Effector CD8-positive, alpha-beta T cell (primary cell): ENCODE measurements at regions not wholly inside any gene's neighbourhood (a gene's known extent, or its start where the extent isn't known, plus 50 kb on each side); places are given as distances from the start of the nearest gene placed in this dataset.

Source experiments
- DNase-seq: peaks from one replicate; lab custom pipeline; 2025; lab: John Stamatoyannopoulos, UW

DNA sequence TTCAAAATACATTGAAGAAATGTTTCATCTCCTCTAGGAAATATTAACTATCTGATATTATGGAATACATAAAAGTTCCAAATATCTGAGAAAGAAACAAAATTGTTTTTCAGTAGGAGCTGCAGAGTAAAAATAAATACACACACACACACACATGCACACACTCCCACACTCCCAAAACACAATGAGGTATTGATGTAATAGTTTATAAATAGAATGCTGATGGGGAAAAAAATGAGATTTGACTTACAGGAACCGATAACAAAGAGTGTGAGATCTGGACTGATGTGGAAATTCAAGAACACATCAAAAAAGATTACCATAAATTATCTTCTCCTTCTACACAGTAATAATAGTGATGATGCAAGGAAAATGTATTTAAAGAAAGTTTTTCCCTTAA, 438.0 kb upstream of the CELF2 start:
- DNase-seq, result no peak

DNA sequence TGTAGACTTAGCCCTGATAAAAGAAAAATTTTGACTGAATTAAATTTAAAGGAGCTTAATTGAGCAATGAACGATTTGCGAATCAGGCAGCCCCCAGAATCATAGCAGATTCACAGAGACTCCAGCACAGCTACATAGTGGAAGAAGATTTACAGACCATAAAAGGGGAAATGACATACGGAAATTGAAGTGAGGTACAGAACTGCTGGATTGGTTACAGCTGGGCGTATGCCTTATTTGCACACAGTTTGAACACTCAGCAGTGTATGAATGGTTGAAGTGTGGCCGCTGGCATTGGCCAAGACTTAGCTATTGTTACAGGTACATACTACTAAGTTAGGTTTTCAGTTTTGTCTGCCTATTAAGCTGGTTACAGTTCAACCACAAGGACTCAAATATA, 433.5 kb upstream of the CELF2 start:
- no peak for DNase-seq

DNA sequence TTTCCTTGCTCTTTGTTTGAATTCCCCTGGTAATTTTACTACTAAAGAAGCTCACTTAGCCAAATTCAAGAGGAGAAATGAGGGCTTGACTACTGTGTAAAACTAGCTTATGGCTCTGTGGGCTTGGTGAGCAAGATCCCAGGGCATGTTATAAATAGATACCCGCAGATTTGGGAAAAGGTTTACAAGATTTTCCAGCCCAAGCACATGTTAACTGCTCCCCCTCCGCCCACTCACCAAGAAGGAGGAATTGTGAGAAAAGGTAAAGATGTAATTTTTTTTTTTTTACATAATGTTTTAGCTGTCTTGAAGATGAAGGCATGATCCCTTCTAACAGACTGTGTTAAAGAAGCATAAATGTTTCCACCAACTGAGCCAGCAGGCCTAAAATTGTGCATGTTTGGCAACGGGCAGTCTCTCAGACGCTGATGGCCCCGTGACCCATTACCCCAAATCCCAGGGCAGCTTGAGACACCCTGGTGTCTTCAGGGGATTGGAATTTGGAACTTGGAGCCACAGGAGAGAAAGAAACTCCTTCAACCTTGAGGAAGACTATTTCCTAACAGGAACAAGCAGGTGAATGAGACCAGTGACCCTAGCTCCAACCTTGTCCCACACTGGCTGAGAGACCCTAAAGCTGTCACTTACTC, 429.8 kb upstream of the CELF2 start:
- no peak for DNase-seq

DNA sequence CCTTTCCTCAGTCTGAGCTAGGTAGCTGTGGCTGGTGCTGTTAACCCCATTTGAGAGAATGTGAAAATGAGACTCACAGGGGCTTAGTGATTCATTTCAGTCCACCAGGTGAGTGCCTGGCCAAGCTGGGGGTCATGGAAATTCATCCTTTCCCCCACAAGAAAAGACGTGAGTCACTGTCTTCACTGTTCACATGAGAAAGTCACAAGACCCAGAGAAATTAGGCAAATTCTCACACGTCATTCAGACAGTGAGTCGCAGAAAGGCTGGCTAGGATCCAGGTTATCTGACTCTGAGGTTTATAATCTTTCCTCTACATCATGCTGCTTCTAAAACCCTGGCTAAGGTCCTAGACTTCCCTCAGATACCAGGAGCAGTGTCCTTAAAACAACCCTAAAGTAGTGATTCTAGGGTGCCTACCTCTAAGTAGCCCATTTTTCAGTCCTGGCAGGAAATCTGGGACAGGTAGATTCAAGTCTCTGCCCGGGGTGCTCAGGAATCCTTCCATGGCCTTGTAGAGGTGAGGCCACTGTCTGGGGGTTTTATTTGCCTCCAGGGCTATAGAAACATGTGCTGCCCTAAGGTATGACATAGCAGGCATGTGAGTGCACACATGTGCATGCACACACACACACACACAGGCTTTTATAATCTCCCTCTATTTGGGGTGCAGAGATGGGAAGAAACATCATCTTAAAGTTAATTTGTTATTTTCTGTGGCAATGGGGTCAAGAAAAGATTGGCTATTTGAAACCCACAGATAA, 427.9 kb upstream of the CELF2 start:
- no peak for DNase-seq

DNA sequence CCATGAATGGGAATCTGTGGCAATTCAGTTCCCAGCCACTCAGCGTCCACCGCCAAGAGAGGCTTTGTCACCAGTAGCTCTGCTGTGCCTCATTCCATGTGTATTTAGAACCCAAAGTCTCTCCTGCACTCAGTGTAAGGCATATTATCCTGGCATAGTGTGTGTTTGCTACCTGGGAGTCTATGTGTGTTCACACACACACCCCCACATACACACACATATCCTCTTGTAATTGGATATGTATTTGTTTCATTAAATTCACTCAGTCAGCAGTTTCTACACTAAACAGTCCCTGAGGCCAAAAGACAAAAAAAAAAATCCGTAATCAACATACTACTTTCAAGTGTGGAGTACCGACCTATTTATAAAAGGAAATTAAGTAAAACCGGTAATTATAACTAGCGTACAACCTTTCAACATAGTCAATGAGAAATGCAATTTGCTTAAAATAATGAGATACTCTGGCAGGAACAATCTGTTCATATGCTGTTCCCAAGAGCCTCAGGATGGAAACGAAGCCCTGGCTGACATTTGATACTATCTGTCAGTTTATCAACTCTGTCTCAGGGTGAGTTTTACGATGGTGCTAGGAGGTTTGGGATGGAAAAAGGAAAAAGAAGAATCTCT, 425.8 kb upstream of the CELF2 start:
- no peak for DNase-seq

DNA sequence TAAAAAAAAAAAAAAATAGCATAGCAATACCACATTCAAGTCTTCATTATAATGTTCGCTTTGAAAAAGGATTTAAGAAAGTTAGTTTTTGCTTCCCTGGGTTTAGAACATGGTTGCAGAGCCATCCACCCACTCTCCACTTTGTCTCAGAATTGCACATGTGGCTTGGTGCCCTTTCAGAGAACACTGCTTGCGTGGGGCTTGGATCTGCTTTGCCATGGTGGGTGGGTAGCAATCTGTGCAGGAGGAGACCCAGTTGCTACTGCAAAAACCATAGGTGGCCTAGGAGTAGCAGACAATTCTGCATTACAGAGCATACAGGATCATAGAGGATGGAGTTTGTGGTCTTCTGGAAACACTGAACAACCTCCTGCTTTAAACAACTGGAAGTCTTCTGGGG, 421.4 kb upstream of the CELF2 start:
- no peak for DNase-seq

DNA sequence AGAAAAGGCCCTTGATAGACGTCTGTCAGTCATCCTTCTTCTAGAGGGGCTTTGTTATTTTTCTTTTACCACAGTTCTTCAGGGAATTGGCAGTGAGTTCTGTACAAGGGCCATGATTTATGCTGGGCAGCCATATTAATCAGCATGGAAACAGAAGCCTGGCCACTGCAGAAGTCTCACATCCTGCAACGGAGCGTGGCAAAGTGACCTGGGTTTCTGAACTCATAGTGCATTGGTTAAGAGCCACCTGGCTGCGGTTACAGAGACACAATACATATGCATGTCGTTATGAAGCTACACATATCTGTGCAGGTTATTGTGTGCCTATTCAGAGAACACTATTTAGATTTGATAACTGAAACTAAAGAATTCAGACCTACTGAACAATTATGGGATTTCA, 419.4 kb upstream of the CELF2 start:
- no peak for DNase-seq

DNA sequence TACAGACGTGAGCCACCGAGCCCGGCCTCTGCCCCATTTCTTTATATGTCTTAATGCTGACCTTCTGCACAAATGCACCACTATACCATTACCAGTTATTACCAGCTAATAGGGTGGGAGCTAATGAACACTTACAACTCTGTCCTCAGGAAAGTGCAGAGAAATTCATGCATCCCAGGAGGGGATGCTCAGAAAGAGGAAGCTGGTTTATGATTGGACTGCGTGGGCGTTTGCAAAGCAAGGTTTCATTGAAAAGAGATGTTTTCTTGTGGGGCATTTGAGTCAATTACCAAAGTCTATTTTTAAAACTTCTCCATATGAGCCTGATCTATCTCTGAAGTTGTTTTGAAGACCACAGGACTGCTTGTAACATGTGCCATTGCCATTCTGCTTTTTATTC, 417.7 kb upstream of the CELF2 start:
- no peak for DNase-seq

DNA sequence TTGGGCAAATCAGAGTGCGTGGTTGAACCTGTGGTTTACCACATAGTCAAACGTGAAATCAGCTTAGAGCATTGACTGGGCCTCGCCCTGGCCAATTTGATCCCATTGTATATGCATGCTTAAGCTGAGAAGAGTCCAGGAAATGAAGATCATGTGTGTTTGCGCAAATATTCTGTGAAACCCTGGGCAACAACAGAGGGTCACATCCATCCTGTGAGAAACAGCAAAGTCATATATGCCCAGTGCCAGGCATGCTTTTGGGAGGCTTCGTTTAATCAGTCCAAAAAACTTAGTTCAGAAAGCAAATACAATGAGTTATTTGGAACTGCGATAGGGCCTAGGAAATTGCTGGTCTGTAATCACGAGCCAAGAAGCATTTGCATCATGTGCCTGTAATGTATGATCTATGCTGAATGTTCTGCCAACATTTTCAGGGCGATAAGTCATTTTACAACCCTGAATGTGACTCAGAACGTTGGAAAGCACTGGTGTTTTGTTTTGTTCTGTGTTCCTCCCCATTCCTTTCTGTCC, 412.1 kb upstream of the CELF2 start:
- no peak for DNase-seq

DNA sequence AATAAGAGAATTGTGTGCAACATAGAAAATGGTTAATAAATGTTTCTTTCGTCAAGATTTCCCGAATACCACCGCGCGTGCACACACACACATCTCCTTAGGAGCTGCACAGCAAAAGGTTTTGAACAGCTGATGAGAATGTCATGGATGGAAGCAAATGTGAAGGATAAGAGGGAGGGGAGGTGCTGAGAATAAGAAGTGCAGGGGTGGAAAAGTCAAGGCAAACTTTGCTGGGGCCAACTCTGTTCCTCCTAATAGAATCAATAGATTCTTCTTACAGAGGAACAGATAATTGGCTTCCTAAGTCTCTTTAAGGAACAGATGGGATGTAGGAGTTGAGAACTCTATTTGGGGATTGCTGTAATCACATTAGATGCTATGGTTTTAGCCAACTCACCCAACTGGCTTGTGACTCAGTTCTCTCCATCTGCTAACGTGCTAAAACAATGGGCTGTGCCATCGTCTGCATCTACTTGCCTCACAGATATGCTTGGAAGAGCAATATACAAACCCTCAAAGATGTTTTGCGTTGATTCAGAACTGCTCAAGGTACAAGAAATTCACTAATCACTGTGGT, 408.2 kb upstream of the CELF2 start:
- no peak for DNase-seq

DNA sequence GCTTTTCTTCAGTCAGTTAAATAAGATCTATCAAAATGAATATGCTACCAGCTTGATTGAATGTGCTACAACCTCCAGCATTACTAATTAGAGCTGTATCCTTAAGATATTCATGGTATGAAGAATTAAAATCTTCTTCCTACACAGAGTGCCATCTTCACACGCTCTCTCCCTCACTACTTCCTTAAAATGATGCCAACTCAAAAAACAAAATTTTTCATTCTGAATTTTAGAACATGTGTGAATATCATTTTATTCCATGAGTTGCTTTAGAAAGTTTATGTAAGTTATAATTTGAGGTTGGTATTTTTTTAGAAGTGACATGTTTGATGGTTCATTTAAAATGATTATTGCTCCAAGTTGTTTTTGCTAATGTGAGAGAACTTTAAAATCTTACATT, 407.5 kb upstream of the CELF2 start:
- no peak for DNase-seq

DNA sequence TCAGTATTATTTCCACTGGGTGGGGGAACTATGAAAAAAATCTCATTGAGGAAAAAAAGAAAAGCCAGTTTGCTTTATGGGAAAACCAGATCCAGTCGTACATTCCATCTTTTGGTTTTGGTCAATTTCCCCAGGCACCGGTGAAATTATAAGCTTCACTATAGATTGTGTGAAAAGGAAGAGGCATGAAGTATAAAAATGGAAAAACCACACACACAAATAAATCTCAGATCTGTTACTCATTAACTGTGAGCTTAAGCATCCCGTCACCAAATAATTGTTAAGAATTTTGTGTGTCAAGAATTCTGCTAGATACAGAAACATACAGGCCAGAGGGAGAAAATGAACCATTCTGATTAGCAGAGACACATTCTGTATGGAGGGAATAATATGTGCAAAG, 405.5 kb upstream of the CELF2 start:
- DNase-seq, result no peak

DNA sequence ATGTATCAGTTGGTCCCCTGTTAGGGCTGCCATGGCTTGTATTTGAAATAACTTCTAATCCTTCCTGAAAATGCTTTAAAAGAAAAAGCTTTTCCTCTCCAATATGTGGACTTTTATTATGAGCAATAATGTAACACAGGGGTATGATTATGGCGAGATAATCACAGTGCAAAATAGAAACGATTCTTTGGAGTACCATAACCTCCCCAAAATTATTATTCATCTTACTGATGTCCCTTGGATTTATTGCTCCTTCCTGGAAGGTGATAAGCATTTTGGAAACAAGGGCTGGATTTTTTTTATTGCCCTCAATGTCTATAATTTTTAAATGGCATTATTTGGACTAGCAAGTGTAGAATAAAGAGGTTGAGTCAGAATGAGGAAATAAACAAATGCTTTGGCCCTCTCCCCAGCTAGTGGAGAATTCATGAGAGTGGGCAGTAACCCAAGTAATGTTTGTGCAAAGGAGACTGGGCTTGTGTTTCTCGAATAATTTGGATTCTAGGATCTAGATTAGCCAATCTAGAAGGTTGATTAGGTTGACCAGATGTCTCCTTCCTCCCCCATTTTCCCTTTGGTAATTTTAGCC, 403.9 kb upstream of the CELF2 start:
- no peak for DNase-seq

DNA sequence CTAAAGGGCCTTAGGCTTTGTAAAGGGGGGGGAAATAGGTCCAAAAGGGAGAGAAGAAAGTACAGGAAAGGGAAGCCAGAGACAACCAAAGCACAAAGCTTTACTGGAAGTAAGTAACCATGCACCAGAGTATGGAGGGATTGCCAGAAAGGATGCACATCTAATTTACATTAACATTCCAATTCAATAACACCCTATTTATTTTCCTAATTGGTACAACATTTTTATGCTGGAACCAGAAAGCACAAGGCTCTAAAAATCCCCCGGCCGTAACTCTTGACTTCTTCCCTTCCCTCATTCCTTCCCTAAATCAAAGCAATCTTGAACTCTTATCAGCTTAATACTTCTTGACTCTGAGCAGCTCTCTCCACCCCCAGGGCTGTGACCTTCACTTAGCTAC, 400.0 kb upstream of the CELF2 start:
- no peak for DNase-seq

DNA sequence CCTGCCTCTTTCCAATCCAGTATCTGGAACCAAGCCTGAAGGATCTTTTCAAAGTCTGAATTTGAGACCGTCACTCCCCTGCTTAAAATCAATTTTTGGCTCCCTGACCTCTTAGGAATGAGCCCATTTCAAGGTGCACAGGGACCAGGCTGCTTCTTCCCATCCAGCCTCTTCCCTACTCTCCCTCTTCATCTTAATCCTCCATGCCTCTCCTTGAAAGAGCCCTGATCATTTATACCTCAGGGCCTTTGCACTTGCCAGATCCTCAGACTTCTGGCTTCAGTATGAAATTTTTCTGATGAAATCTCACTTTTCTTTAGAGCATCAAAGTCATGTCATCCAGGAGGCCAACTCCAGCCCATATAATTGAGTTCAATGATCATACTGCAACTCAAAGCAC, 399.5 kb upstream of the CELF2 start:
- no peak for DNase-seq

DNA sequence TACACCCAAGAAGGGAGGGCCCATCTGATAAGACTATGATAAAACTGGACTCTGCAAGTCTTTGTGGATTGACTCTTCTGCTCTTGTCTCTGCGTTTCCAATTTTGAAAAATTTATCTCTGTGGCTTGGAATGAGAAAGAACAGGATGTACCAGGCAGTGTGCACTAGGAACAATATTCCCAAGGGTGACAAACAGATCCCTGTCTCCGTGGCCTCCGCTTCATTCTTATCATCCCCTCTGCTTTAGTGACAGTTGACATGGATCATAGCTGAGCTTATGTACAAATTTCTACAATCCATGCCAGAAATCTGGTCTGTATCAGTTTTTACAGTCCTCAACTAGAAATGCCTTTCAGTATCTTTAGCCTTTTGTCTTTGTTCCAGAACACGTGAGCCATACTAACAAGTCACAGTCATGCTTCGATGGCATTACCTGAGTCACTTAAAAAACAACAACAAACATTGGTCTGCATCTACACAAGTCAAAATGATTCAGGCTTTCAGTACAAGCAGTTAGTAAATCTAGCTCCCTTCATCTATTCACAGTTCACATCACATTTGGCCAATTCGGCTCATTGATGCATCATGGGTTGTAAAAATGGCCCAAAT, 393.6 kb upstream of the CELF2 start:
- DNase-seq, result no peak

DNA sequence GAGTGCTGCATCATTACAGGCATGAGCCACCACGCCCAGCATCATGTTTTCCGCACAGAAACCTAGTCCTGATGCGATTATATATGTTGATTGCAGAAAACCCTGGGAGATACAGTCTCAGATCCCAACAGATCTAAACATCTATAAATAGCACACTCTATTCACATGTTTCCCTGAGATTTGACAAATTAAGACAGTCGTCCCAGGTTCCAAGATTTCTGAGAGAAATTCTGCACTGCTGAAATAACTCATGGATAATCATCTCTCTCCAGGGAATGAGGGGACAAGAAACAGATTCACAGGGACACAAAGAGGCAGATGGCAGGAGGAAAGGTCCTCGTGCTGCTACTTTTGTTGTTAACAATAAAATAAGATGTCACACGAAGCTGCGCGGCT, 393.1 kb upstream of the CELF2 start:
- DNase-seq, result no peak

DNA sequence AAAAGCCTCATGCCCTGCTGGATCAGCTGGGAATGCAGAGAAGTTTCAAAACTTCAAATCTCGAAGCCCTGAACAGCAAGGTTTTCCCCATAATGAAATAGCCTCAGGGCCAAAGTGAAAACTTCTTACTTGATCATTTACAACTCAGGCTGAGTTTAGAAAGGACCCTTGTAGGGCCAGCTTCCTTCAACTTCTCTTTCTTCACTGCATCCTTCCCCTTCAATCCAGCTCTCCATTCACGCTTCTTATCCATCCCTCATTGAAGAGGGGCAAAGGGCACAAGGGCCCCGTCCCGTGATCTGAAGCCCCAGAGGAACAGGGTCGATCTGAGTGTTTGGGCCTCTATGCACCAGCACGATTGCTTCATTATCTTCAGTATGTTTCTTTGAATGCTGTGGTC, 392.2 kb upstream of the CELF2 start:
- DNase-seq, result no peak

DNA sequence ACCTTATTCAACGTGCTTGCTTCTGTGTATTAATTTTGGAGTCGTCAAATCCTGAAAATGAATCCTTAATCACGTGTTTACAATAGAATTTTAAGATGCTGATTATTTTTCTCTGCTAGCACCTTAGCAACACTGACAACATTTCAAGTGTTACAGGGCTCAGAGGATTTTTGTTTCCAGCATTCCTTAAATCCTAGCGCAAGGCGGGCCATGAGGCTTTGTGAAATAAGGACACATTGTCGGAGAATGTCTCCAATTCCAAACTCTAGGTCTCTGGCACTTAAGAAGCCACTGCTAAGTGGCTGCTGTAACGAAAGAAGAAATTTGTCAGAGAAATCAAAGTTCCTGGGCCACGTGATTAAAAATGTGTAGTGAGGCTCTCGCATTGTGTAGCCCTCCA, 390.9 kb upstream of the CELF2 start:
- no peak for DNase-seq

DNA sequence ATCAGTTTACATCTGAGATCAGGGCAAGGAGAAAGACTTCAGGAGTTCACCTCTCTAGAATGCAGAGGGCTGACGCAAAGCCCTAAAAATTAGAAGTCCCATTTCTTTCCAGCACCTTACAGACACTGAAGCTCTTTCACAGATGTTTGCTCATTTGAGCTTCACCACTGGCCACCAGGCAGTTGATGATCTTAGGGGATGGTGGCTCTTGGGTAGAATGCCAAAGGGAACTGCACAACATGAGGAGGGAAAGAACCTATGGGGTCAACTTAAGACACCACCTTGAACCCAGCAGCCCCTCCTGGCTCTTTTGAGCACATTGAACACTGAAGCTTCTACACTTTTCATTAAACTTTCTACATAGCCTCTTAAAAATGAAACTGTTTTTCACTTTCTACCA, 390.3 kb upstream of the CELF2 start:
- DNase-seq, result no peak

DNA sequence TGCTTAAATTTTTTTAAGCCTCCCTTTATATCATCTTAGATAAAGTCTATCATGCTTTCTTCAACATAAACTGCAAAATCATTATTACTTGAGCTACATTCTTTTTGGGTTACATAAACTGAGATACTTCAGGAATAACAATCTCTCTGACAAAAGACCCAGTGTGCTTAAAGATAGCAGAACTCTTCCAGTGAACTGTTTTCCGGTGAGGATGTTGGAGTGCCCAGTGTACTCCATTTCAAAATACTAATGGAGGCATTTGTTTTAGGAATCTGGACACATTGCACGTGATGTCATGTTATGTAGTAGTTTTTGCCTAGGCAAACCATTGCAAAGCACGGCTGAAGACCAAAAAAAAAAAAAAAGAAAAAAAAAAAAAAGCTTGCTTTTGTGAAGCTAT, 388.2 kb upstream of the CELF2 start:
- no peak for DNase-seq

DNA sequence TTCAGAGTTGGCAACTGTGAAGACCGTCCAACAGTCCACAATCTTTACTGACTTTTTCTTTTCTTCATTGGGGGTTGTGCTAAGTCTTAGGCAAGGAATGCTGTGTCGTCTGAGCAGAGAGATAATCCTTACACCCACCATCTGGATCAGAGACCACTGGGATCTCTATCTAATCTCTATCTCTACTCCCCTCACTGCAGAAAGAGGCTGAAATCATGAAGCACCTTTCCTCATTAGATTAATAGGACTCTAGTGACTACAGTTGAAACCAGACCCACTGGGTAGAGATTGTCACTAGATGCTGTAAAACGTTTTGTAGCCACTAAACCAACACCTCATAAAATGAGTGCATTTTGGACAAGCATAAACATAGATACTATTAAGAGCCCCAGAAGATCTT, 387.4 kb upstream of the CELF2 start:
- DNase-seq, result no peak
